BLaER1 treated with 17β-estradiol and CSF1 and Interleukin-3, amounts not matched to agents 10 nM and 100 nM (cell line): ENCODE measurements at regions not wholly inside any gene's neighbourhood (a gene's known extent, or its start where the extent isn't known, plus 50 kb on each side); places are given as distances from the start of the nearest gene placed in this dataset.

Experiments
- H3K27ac ChIP-seq, 11 experiments: shearing (Covaris generic); formaldehyde crosslinking; 2 replicates each; pipeline ENCODE4 v1.8.1; 2022
- H3K27me3 ChIP-seq, 11 experiments: shearing (Covaris generic); formaldehyde crosslinking; 2 replicates each; pipeline ENCODE4 v1.8.1; 2022
- H3K36me3 ChIP-seq, 11 experiments: shearing (Covaris generic); formaldehyde crosslinking; 2 replicates each; pipeline ENCODE4 v1.8.1; 2022
- H3K4me1 ChIP-seq, 10 experiments: shearing (Covaris generic); formaldehyde crosslinking; 2 replicates each; pipeline ENCODE4 v1.8.1; 2022
- H3K4me2 ChIP-seq, 11 experiments: shearing (Covaris generic); formaldehyde crosslinking; 2 replicates each; pipeline ENCODE4 v1.8.1; 2022
- H3K4me3 ChIP-seq, 10 experiments: shearing (Covaris generic); formaldehyde crosslinking; 2 replicates each; pipeline ENCODE4 v1.8.1; 2022
- H3K9ac ChIP-seq, 11 experiments: shearing (Covaris generic); formaldehyde crosslinking; 2 replicates each; pipeline ENCODE4 v1.8.1; 2022
- H3K9me3 ChIP-seq, 11 experiments: shearing (Covaris generic); formaldehyde crosslinking; replicated peaks in 1 of 11; 2 replicates each; pipeline ENCODE4 v1.8.1; 2022
- H4K20me1 ChIP-seq, 11 experiments: shearing (Covaris generic); formaldehyde crosslinking; 2 replicates each; pipeline ENCODE4 v1.8.1; 2022
- Cebpa-rat ChIP-seq, 11 experiments: shearing (Covaris generic); IDR thresholded peaks; 2 replicates each; pipeline ENCODE4 v1.8.1; 2022

DNA sequence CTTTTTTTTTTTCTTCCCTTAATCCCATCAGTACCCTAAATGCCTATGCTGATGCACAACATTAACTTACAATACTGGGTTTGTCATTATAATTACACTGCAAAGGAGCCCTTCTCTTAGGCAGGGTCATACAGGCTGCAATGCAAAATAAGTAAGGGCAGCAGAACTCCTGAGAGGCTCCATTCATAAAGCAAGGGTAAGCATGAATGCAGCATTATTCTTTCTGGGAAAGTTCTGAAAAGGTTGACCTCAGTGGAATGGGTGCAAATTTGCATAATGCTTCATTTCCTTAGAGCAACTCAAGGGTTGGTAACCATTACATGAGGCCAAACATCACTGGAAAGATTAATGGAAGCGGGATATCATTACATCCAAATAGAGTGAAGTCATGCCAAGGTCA lies 789.2 kb downstream of the KLHL13 start:
- Histone ChIP-seq H3K9ac (no peak overlapping the region), H3K4me2 (no peak overlapping the region), H4K20me1 (no peaks in the 10 kb centered on the region), H3K4me3 (no peak overlapping the region), H3K27ac (no peak overlapping the region), H3K9me3 (peaks cover 15 to 28% (median 17%) of the 10 kb centered on the region in 11 experiments; a peak in 20 of 22 replicates), H3K27me3 (no peaks in the 10 kb centered on the region), H3K36me3 (no peaks in the 10 kb centered on the region), H3K4me1 (no peaks in the 10 kb centered on the region)
- TF ChIP-seq Cebpa-rat (IDR thresholded peaks at IDR 0.05) = no peak

DNA sequence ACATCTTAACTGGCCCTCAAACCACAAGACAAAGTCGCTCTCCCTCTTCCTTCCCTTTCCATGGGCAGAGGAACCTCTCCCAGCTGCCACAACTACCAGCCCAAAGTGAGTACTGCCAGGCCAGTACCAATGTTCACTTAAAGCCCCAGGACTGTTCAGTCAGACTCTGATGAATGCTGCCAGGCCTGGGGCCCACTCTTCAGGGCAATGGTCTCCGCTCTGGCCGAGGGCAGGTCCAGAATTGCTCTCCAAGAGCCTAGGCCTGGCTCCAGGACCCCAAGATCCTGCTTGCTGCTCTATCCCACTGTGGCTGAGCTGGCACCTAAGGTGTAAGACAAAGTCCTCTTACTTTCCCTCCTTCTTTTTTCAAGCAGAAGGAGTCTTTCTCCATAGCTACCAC lies 790.9 kb downstream of the KLHL13 start:
- no peak for TF ChIP-seq Cebpa-rat (IDR thresholded peaks at IDR 0.05)
- Histone ChIP-seq H4K20me1 (no peaks in the 10 kb centered on the region), H3K27me3 (no peaks in the 10 kb centered on the region), H3K9ac (no peak overlapping the region), H3K4me2 (no peak overlapping the region), H3K9me3 (peaks cover 15 to 28% (median 17%) of the 10 kb centered on the region in 11 experiments; a peak in 20 of 22 replicates), H3K4me1 (no peaks in the 10 kb centered on the region), H3K27ac (no peak overlapping the region), H3K4me3 (no peak overlapping the region), H3K36me3 (no peaks in the 10 kb centered on the region)

DNA sequence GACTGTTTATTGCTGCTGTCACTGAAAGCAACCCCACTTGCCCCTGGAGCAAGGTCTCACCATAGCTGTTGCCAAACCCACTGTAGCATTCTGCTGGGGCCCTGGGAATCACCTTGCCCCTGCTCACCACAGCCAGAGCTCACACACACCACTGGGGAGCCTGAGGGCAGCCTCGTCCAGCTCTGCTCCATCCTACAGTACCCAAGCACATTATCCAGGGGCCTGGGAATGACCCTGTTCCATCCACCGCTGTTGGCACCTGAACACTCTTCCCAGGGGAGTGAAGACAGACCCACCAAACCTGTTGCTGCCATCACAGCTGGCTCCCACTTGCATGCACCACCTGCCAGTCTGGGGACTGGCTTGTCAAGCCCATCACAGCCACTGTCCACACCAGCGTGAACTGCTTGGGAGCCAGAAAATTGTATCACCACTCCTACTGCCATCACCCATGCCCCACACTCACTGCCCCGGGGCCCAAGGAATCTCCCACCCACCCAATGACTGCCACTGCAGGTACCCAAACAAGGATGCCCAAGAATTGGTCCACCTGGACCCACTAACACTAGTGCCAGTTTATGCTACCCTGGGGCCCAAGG lies 811.3 kb downstream of the KLHL13 start:
- H3K27me3 ChIP-seq = no peaks in the 10 kb centered on the region
- H3K36me3 ChIP-seq = no peaks in the 10 kb centered on the region
- TF ChIP-seq Cebpa-rat (IDR thresholded peaks at IDR 0.05) = no peak
- H3K4me1 ChIP-seq = no peaks in the 10 kb centered on the region
- no peak overlapping the region for H3K27ac ChIP-seq
- no peaks in the 10 kb centered on the region for H3K9me3 ChIP-seq
- H3K4me3 ChIP-seq = no peak overlapping the region
- no peaks in the 10 kb centered on the region for H4K20me1 ChIP-seq
- H3K9ac ChIP-seq = no peak overlapping the region
- H3K4me2 ChIP-seq = no peak overlapping the region

DNA sequence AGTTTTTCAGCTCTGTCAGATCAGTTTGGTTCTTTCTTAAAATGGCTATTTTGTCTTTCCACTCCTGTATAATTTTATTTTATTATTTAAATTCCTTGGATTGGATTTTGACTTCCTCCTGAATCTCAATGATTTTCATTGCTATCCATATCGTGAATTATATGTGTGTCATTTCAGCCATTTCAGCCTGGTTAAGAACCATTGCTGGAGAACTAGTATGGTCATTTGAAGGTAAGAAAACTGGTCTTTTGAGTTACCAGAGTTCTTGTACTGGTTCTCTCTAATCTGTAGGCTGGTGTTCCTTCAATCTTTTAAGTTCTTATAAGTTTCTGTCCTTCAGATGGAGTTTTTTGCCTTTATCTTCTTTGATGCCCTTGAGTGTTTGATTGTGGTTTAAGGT lies 815.5 kb downstream of the KLHL13 start:
- Histone ChIP-seq H3K9me3 (no peaks in the 10 kb centered on the region), H3K27me3 (no peaks in the 10 kb centered on the region), H3K4me3 (no peak overlapping the region), H3K9ac (no peak overlapping the region), H4K20me1 (no peaks in the 10 kb centered on the region), H3K4me2 (no peak overlapping the region), H3K36me3 (no peaks in the 10 kb centered on the region), H3K27ac (no peak overlapping the region), H3K4me1 (no peaks in the 10 kb centered on the region)
- TF ChIP-seq Cebpa-rat (IDR thresholded peaks at IDR 0.05) = no peak

DNA sequence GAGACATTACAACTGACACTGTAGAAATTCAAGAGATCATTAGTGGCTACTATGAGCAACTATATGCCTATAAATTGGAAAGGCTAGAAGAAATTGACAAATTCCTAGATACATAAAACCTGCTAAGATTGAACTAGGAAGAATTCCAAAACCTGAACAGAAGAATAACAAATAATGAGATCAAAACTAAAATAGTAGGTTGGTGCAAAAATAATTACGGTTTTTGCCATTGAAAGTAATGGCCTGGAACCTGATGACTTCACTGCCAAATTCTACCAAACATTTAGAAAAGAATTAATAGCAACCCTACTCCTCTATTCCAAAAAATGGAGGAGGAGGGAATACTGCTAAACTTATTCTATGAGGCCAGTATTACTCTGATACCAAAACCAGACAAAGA lies 824.9 kb downstream of the KLHL13 start:
- Histone ChIP-seq H3K4me2 (no peak overlapping the region), H3K36me3 (no peaks in the 10 kb centered on the region), H3K4me3 (no peak overlapping the region), H3K4me1 (no peaks in the 10 kb centered on the region), H3K27ac (no peak overlapping the region), H3K9me3 (peaks cover 0 to 11% (median 6%) of the 10 kb centered on the region in 11 experiments; a peak in 9 of 22 replicates), H3K9ac (no peak overlapping the region), H3K27me3 (no peaks in the 10 kb centered on the region), H4K20me1 (no peaks in the 10 kb centered on the region)
- TF ChIP-seq Cebpa-rat (IDR thresholded peaks at IDR 0.05) = no peak

DNA sequence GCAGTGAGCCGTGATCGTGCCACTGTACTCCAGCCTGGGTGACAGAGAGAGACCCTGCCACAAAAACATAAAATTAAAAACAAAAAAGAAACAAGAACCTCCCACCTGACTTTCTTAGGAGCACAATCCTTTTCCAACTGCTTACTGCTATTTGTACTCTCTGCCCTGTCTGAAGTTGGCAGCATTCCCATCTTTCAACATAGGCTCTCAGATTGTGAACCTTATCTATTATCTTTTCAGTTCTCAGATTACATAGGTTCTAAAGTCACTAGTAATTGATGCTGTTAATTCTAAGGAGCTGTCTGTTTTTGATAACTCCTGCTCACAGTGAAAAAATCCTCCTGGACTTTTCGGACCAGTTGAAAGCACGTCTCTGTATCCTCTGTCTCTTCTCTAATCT lies 812.2 kb upstream of the CT83 start:
- Histone ChIP-seq H3K4me2 (no peak overlapping the region), H4K20me1 (no peaks in the 10 kb centered on the region), H3K27me3 (no peaks in the 10 kb centered on the region), H3K9me3 (peaks cover 0 to 10% (median 6%) of the 10 kb centered on the region in 11 experiments; a peak in 10 of 22 replicates), H3K4me3 (no peak overlapping the region), H3K4me1 (no peaks in the 10 kb centered on the region), H3K27ac (no peak overlapping the region), H3K36me3 (no peaks in the 10 kb centered on the region), H3K9ac (no peak overlapping the region)
- no peak for TF ChIP-seq Cebpa-rat (IDR thresholded peaks at IDR 0.05)
